ENCODE measurements at regions not wholly inside any gene's neighbourhood (a gene's known extent, or its start where the extent isn't known, plus 50 kb on each side); places are given as distances from the start of the nearest gene placed in this dataset.

GRCh38 chr11:90639461-90639993, 416.7 kb upstream of the CHORDC1 start:
- no peaks in the 10 kb centered on the region for H3K4me1 ChIP-seq
- H3K27ac ChIP-seq, result no peak overlapping the region
- H3K9ac ChIP-seq (ENCODE audit: low read depth in 2 of 2, low read length in 2 of 2), result no peak overlapping the region
- H3K27me3 ChIP-seq, result no peaks in the 10 kb centered on the region
- H3K9me3 ChIP-seq, result no peaks in the 10 kb centered on the region
- no peak for TF ChIP-seq CTCF (IDR thresholded peaks at IDR 0.05)
- H3K36me3 ChIP-seq, result no peaks in the 10 kb centered on the region
- H3K4me3 ChIP-seq, result no peak overlapping the region
- intact Hi-C loops (cut with DNase I), result no loop called here
- DNase-seq, result no peak

DNA sequence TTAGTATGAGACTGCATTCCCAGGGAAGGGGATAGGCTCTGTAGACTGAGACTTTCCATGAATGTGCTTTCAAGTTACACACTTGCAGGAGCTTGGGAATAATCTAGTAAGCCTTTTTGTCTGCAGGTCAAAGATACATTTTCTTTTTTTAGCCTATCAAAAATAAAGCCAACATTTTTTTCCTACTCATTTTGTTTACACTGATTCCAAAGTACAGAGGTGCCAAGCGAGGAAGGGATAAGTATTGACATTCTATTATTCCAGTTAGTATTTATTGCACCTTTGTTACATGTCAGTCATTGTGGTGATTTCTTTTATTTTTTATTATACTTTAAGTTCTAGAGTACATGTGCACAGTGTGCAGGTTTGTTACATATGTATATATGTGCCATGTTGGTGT, 413.0 kb upstream of the CHORDC1 start:
- H3K9ac ChIP-seq (ENCODE audit: low read depth in 2 of 2, low read length in 2 of 2), result no peak overlapping the region
- no peak overlapping the region for H3K27ac ChIP-seq
- no peak for DNase-seq
- no peaks in the 10 kb centered on the region for H3K27me3 ChIP-seq
- H3K4me3 ChIP-seq, result no peak overlapping the region
- no peak for TF ChIP-seq CTCF (IDR thresholded peaks at IDR 0.05)
- no peaks in the 10 kb centered on the region for H3K9me3 ChIP-seq
- no peaks in the 10 kb centered on the region for H3K36me3 ChIP-seq
- no peaks in the 10 kb centered on the region for H3K4me1 ChIP-seq
- intact Hi-C loops (cut with DNase I), result no loop called here

- no peaks in the 10 kb centered on the region for H3K36me3 ChIP-seq
- H3K4me3 ChIP-seq, result no peak overlapping the region
- DNase-seq, result no peak
- H3K9ac ChIP-seq (ENCODE audit: low read depth in 2 of 2, low read length in 2 of 2), result no peak overlapping the region
- H3K27ac ChIP-seq, result no peak overlapping the region
- no peak for TF ChIP-seq CTCF (IDR thresholded peaks at IDR 0.05)
- no peaks in the 10 kb centered on the region for H3K4me1 ChIP-seq
- H3K9me3 ChIP-seq, result no peaks in the 10 kb centered on the region
- no peaks in the 10 kb centered on the region for H3K27me3 ChIP-seq
- intact Hi-C loops (cut with DNase I), result no loop called here
Observed at GRCh38 chr11:90635151-90635550, 412.3 kb upstream of the CHORDC1 start.

- no peaks in the 10 kb centered on the region for H3K4me1 ChIP-seq
- intact Hi-C loops (cut with DNase I), result no loop called here
- TF ChIP-seq CTCF (IDR thresholded peaks at IDR 0.05), result no peak
- no peak overlapping the region for H3K27ac ChIP-seq
- no peaks in the 10 kb centered on the region for H3K36me3 ChIP-seq
- no peak for DNase-seq
- H3K9me3 ChIP-seq, result no peaks in the 10 kb centered on the region
- no peaks in the 10 kb centered on the region for H3K27me3 ChIP-seq
- no peak overlapping the region for H3K9ac ChIP-seq (ENCODE audit: low read depth in 2 of 2, low read length in 2 of 2)
- H3K4me3 ChIP-seq, result no peak overlapping the region
Observed at GRCh38 chr11:90630176-90630575, 407.3 kb upstream of the CHORDC1 start.

GRCh38 chr11:90629229-90629806, 406.5 kb upstream of the CHORDC1 start:
- H3K36me3 ChIP-seq, result no peaks in the 10 kb centered on the region
- H3K27ac ChIP-seq, result no peak overlapping the region
- no peak for DNase-seq
- no peaks in the 10 kb centered on the region for H3K4me1 ChIP-seq
- no peak overlapping the region for H3K9ac ChIP-seq (ENCODE audit: low read depth in 2 of 2, low read length in 2 of 2)
- no peaks in the 10 kb centered on the region for H3K27me3 ChIP-seq
- no peaks in the 10 kb centered on the region for H3K9me3 ChIP-seq
- no peak overlapping the region for H3K4me3 ChIP-seq
- no peak for TF ChIP-seq CTCF (IDR thresholded peaks at IDR 0.05)
- intact Hi-C loops (cut with DNase I), result no loop called here
